ENCODE measurements at regions not wholly inside any gene's neighbourhood (a gene's known extent, or its start where the extent isn't known, plus 50 kb on each side); places are given as distances from the start of the nearest gene placed in this dataset.

- peak; percentile 32 for DNase-seq (ENCODE audit: low spot score)
Observed at GRCh38 chr10:54983255-54983654, 182.2 kb upstream of the PCDH15 start.

GRCh38 chr10:54962134-54962900 lies 161.3 kb upstream of the PCDH15 start:
- DNase-seq (ENCODE audit: low spot score): no peak

- no peak for DNase-seq (ENCODE audit: low spot score)
Observed at GRCh38 chr10:54961040-54961439, 160.0 kb upstream of the PCDH15 start.

GRCh38 chr10:54958844-54959243 lies 157.8 kb upstream of the PCDH15 start:
- DNase-seq (ENCODE audit: low spot score): no peak

- DNase-seq (ENCODE audit: low spot score): no peak
Observed at GRCh38 chr10:54947605-54948004, 146.6 kb upstream of the PCDH15 start.

- peak; percentile 17 for DNase-seq (ENCODE audit: low spot score)
Observed at GRCh38 chr10:54940418-54940817, 139.4 kb upstream of the PCDH15 start.

GRCh38 chr10:54914049-54914448 lies 113.0 kb upstream of the PCDH15 start:
- no peak for DNase-seq (ENCODE audit: low spot score)

- no peak for DNase-seq (ENCODE audit: low spot score)
Observed at GRCh38 chr10:54909165-54909564, 108.1 kb upstream of the PCDH15 start.

GRCh38 chr10:54908019-54908418 lies 107.0 kb upstream of the PCDH15 start:
- no peak for DNase-seq (ENCODE audit: low spot score)

- DNase-seq (ENCODE audit: low spot score): no peak
Observed at GRCh38 chr10:54906940-54907339, 105.9 kb upstream of the PCDH15 start.

GRCh38 chr10:54905578-54906192 lies 104.7 kb upstream of the PCDH15 start:
- DNase-seq (ENCODE audit: low spot score): no peak

GRCh38 chr10:54904833-54905232 lies 103.8 kb upstream of the PCDH15 start:
- no peak for DNase-seq (ENCODE audit: low spot score)

- no peak for DNase-seq (ENCODE audit: low spot score)
Observed at GRCh38 chr10:54903745-54904144, 102.7 kb upstream of the PCDH15 start.

GRCh38 chr10:54900584-54900983 lies 99.6 kb upstream of the PCDH15 start:
- no peak for DNase-seq (ENCODE audit: low spot score)

GRCh38 chr10:54880996-54881395 lies 80.0 kb upstream of the PCDH15 start:
- no peak for DNase-seq (ENCODE audit: low spot score)

- no peak for DNase-seq (ENCODE audit: low spot score)
Observed at GRCh38 chr10:54869022-54869421, 68.0 kb upstream of the PCDH15 start.

GRCh38 chr10:54866666-54867065 lies 65.6 kb upstream of the PCDH15 start:
- no peak for DNase-seq (ENCODE audit: low spot score)

- no peak for DNase-seq (ENCODE audit: low spot score)
Observed at GRCh38 chr10:54854843-54855242, 53.8 kb upstream of the PCDH15 start.

GRCh38 chr10:54854389-54854788 lies 53.4 kb upstream of the PCDH15 start:
- DNase-seq (ENCODE audit: low spot score): no peak

- DNase-seq (ENCODE audit: low spot score): no peak
Observed at GRCh38 chr10:54853883-54854282, 52.9 kb upstream of the PCDH15 start.

Measured in RKO (cell line).